GM23338 (cell line): ENCODE measurements at regions not wholly inside any gene's neighbourhood (a gene's known extent, or its start where the extent isn't known, plus 50 kb on each side); places are given as distances from the start of the nearest gene placed in this dataset.

Source experiments
- CREB1 ChIP-seq: fragments of 250-450 bp; sonication (Bioruptor Pico); IDR thresholded peaks from 2 replicates; pipeline ENCODE4 v1.5.0; 2020; ENCODE audit warnings: low read depth, mild to moderate bottlenecking, moderate library complexity
- CTCF ChIP-seq, 2 experiments: fragments of 200-600 bp in 1 of 2; sonication (generic) in 1 of 2; conservative IDR thresholded peaks; 2 replicates each; pipeline versions ENCODE4 v1.5.1 to v1.6.1; 2016 to 2017; ENCODE audit warnings: antibody characterized with exemption in 2 of 2, low read depth in 2 of 2, mild to moderate bottlenecking in 2 of 2, moderate library complexity in 1 of 2
- ETS1 ChIP-seq: IDR thresholded peaks from 2 replicates; pipeline ENCODE4 v1.6.1; 2016; ENCODE audit warnings: antibody characterized with exemption
- EZH2 ChIP-seq: fragments of 200-600 bp; sonication (generic); IDR thresholded peaks from one replicate; pipeline ENCODE4 v1.8.0; 2017; ENCODE audit warnings: antibody characterized with exemption, mild to moderate bottlenecking, low read depth; ENCODE audit not compliant: unreplicated experiment
- EZH2phosphoT487 ChIP-seq: fragments of 200-600 bp; sonication (generic); IDR thresholded peaks from one replicate; pipeline ENCODE4 v1.8.1; 2018; ENCODE audit warnings: antibody characterized with exemption; ENCODE audit not compliant: unreplicated experiment
- JUNB ChIP-seq: IDR thresholded peaks from one replicate; pipeline ENCODE4 v1.6.1; 2016; ENCODE audit warnings: antibody characterized with exemption; ENCODE audit not compliant: unreplicated experiment
- NANOG ChIP-seq: IDR thresholded peaks from 2 replicates; pipeline ENCODE4 v1.6.1; 2016; ENCODE audit warnings: antibody characterized with exemption, borderline replicate concordance
- POLR2AphosphoS5 ChIP-seq: IDR thresholded peaks from 2 replicates; pipeline ENCODE4 v1.6.1; 2016; ENCODE audit warnings: antibody characterized with exemption, low read depth
- STAT1 ChIP-seq: IDR thresholded peaks from one replicate; pipeline ENCODE4 v1.6.1; 2016; ENCODE audit warnings: antibody characterized with exemption; ENCODE audit not compliant: unreplicated experiment
- TF ChIP-seq, protein P1 (sequence below): fragments of 250-450 bp; sonication (Bioruptor Pico); IDR thresholded peaks from 2 replicates; pipeline ENCODE4 v1.5.0; 2020; ENCODE audit warnings: mild to moderate bottlenecking, moderate library complexity

DNA sequence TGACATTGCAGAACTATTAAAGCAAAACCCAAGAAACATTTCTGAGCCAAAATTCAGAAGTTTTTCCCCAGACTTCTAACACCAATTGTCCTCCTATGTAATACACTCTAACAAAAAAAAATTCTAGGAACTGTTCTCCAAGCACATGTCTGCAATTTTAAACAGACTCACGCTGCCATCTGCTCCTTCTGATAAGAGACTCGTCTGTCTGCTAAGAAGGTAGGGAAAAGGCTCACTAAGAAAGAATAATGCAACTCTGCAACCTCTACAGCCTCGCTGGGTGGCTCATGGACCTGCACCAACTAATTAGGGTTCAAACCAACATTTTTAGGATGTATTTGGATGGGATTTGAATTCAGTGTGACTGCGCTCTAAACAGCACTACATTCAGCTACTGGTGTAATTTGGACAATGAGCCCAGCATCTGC, 366.5 kb downstream of the DSC3 start (continued):
- TF ChIP-seq, protein P1, sequence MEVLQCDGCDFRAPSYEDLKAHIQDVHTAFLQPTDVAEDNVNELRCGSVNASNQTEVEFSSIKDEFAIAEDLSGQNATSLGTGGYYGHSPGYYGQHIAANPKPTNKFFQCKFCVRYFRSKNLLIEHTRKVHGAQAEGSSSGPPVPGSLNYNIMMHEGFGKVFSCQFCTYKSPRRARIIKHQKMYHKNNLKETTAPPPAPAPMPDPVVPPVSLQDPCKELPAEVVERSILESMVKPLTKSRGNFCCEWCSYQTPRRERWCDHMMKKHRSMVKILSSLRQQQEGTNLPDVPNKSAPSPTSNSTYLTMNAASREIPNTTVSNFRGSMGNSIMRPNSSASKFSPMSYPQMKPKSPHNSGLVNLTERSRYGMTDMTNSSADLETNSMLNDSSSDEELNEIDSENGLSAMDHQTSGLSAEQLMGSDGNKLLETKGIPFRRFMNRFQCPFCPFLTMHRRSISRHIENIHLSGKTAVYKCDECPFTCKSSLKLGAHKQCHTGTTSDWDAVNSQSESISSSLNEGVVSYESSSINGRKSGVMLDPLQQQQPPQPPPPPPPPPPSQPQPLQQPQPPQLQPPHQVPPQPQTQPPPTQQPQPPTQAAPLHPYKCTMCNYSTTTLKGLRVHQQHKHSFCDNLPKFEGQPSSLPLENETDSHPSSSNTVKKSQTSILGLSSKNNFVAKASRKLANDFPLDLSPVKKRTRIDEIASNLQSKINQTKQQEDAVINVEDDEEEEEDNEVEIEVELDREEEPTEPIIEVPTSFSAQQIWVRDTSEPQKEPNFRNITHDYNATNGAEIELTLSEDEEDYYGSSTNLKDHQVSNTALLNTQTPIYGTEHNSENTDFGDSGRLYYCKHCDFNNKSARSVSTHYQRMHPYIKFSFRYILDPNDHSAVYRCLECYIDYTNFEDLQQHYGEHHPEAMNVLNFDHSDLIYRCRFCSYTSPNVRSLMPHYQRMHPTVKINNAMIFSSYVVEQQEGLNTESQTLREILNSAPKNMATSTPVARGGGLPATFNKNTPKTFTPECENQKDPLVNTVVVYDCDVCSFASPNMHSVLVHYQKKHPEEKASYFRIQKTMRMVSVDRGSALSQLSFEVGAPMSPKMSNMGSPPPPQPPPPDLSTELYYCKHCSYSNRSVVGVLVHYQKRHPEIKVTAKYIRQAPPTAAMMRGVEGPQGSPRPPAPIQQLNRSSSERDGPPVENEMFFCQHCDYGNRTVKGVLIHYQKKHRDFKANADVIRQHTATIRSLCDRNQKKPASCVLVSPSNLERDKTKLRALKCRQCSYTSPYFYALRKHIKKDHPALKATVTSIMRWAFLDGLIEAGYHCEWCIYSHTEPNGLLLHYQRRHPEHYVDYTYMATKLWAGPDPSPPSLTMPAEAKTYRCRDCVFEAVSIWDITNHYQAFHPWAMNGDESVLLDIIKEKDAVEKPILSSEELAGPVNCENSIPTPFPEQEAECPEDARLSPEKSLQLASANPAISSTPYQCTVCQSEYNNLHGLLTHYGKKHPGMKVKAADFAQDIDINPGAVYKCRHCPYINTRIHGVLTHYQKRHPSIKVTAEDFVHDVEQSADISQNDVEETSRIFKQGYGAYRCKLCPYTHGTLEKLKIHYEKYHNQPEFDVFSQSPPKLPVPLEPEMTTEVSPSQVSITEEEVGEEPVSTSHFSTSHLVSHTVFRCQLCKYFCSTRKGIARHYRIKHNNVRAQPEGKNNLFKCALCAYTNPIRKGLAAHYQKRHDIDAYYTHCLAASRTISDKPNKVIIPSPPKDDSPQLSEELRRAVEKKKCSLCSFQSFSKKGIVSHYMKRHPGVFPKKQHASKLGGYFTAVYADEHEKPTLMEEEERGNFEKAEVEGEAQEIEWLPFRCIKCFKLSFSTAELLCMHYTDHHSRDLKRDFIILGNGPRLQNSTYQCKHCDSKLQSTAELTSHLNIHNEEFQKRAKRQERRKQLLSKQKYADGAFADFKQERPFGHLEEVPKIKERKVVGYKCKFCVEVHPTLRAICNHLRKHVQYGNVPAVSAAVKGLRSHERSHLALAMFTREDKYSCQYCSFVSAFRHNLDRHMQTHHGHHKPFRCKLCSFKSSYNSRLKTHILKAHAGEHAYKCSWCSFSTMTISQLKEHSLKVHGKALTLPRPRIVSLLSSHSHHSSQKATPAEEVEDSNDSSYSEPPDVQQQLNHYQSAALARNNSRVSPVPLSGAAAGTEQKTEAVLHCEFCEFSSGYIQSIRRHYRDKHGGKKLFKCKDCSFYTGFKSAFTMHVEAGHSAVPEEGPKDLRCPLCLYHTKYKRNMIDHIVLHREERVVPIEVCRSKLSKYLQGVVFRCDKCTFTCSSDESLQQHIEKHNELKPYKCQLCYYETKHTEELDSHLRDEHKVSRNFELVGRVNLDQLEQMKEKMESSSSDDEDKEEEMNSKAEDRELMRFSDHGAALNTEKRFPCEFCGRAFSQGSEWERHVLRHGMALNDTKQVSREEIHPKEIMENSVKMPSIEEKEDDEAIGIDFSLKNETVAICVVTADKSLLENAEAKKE, result no peak
- TF ChIP-seq JUNB, result no peak
- no peak for TF ChIP-seq EZH2phosphoT487
- TF ChIP-seq NANOG, result no peak
- no peak for TF ChIP-seq STAT1
- TF ChIP-seq EZH2, result no peak
- TF ChIP-seq ETS1, result no peak
- no peak for TF ChIP-seq POLR2AphosphoS5
- TF ChIP-seq CTCF (conservative IDR thresholded peaks at IDR 0.05; ENCODE audit: low read depth in 2 of 2), result no peak
- no peak for TF ChIP-seq CREB1 (CRISPR knock-in tag)
